CD4-positive, alpha-beta T cell treated with Interleukin-1 beta for 1 hour (primary cell): ENCODE measurements at regions not wholly inside any gene's neighbourhood (a gene's known extent, or its start where the extent isn't known, plus 50 kb on each side); places are given as distances from the start of the nearest gene placed in this dataset.
"Not testable (repeated sequence)": the region's sequence is repeated elsewhere in the genome, so short reads cannot be mapped to it uniquely, and the experiment has no call there.

ENCODE experiments used
- DNase-seq, 2 donors: peaks; one replicate each; pipeline ENCODE4 v3.0.0-alpha.2; 2020 to 2022

DNA sequence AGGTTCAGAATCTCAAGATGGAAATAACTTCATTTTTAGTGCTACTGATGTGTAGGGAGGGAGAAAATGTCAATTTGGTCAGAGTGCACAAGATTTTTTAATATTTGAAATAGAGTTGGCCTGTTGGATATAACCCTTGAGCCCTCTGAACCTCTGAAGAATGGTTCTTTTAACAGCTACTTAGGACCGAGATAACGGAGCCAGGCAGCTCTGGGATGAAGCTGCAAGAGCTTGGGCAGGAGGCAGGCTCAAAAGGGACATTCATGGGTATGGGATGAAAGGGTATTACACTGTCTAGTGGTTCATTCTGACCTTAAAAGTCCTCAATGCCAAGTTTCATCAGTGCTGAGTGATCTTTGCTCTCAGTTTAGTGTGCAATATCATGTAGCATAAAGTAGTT lies 111.4 kb upstream of the CPHXL start:
- no peak for DNase-seq

DNA sequence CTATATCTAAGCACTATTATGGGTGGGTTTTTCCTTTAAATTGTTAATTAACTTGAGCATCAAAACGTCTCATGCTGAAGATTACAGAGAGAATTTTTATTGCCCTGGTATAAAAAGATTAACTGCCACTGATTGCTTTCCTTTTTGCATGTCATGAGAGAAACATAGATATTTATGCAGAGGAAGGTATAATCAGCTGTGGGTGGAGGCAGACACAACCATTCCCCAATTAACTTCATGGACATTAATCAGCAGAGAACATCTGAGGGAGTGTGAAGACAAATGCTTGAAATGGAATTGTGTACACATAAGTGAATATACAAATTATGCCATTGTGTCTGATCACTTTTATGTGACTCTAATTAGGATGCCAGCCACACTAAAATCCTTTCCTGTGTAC lies 115.2 kb upstream of the CPHXL start:
- no peak for DNase-seq

DNA sequence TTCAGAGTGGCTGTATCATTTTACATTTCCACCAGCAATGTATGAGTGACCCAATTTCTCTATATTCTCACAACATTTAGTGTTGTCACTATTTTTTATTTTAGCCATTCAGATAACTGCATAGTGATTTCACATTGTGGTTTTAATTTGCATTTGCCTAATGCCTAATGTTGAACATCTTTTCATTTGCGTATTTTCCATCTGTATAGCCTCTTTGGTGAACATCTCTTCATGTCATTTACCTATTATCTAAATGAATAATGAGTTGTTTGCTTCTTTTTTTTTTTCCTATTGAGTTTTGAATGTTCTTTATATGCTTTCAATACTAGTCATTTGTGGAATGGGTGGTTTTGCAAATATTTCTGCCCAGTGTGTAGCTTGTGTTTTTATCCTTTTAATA lies 120.9 kb upstream of the CPHXL start:
- no peak for DNase-seq

DNA sequence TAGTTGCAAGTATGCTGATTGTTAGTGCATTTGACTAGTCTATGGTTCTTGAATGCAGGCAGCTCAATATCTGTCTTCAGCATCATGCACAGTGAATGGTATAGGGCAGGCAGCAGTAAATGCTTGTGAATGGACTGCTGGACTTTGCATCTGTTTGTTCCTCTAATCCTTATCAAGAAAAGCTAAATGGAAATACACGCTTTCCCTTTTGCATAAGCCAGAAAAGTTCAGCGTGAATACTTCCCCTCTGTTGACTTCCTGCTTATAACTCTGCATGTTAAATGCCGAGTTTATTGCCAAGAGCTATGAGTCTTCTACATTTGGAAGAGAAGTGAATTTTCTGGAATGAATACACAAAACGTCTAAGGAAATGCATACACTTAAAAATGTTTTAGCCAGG lies 127.9 kb upstream of the CPHXL start:
- no peak for DNase-seq

DNA sequence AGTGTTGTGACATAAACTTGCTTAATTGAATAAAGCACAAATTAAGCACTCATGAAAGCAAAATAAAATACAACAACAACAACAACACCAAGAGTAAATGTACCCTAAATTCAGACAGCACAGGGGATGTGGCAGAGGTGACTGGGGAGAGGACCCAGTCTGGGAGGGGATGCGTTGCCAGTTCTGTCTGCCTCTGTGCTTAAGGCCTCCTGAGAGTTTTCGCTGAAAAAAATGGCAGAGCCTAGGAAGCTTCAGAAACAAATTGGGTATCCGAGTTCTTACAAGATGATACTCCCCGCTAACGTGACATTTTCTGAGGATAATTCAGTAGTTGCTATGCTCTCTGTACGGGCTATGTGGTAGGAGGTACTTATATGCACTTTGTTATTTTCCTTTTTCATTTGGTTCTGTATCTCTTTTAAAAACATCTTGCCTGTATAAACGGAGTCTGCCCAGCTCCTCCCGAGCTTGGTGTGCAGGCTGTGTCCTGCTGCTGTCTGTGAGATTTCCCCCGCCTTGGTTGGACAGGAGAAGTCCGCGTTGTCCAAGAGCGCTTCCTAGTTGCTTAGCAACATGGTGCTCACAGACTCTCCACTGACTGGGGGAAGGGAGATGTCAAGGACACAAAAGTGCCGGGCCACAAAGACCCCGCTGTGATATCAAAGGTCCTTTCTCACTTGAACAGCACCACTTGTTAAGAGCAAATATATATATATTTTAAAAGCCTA lies 134.2 kb upstream of the CPHXL start:
- no peak for DNase-seq

DNA sequence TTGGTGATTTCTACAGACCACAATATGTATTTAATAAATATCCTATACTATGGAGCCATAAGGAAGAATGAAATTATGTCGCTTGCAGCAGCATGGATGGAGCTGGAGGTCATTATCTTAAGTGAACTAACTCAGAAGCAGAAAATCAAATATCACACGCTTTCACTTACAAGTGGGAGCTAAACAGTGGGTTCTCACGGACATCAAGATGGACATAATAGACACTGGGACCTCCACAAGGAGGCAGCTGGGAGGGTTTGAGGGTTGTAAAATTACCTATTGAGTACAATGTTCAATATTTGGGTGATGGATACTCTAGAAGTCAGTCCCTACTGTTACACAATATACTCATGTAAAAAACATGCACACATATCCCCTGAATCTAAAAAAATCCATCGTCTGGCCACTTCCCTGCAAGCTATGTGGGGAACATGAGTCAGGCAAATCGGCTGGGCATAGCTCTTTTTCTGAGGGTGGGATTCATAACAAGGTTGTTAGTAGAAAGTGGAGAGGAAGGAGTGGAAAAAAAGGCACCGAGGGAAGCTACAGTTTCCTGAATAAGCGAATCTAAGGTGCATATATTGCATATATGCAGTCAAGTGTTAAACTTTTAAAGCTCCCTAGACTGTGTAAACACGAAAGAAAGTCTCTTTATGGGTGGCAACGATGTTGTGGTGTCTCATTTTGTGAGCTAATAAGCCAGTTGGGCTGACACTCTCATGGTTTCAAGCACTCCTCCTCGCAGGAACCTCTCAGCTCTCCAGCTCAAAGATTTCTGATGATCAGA lies 135.2 kb upstream of the CPHXL start:
- no peak for DNase-seq

DNA sequence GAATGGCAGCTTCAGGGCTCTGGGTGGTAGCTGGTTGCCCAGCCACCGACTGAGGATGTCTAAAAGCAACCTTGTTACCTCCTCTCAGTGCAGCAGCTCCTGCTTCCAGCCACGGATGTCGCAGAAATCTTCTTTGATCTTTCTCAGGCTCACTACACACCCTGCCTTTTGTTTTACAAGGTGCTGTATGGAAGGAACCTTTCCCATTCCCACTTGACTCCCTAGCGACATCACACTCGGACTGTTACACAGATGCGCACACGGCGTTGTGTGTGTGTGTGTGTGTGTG lies 135.8 kb upstream of the CPHXL start:
- DNase-seq: no peak

DNA sequence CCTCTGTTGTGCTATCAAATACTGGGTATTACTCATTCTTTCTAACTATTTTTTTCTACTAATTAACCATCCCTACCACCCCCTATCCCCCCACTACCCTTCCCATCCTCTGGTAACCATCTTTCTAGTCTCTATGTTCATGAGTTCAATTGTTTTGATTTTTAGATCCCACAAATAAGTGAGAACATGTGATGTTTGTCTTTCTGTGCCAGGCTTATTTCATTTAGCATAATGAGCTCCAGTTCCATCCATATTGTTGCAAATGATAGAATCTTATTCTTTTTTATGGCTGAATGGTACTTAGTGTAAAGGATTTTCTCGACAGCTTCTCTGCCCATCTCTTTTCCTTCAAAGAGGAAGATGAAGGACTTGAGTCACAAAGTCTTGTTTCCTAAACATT lies 138.0 kb upstream of the CPHXL start:
- DNase-seq: no peak

DNA sequence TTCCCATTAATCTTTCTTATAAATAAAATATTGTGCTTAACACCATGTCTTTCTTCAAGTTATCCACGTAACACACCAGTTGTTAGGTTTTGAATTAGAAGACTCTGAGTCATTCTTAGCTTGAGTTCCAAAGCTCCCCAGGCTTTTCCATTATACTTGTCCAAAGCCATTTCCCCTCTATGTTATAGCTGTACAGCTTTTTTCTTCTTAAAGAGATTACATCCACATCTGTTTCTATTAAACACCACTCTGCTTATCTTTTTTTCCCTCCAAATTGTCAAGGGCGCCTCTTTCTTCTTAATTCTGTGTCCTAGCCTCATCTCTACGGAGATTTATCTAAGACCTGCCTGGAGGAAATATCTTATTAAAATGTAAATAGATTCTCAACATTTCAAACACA lies 139.4 kb upstream of the CPHXL start:
- no peak for DNase-seq

DNA sequence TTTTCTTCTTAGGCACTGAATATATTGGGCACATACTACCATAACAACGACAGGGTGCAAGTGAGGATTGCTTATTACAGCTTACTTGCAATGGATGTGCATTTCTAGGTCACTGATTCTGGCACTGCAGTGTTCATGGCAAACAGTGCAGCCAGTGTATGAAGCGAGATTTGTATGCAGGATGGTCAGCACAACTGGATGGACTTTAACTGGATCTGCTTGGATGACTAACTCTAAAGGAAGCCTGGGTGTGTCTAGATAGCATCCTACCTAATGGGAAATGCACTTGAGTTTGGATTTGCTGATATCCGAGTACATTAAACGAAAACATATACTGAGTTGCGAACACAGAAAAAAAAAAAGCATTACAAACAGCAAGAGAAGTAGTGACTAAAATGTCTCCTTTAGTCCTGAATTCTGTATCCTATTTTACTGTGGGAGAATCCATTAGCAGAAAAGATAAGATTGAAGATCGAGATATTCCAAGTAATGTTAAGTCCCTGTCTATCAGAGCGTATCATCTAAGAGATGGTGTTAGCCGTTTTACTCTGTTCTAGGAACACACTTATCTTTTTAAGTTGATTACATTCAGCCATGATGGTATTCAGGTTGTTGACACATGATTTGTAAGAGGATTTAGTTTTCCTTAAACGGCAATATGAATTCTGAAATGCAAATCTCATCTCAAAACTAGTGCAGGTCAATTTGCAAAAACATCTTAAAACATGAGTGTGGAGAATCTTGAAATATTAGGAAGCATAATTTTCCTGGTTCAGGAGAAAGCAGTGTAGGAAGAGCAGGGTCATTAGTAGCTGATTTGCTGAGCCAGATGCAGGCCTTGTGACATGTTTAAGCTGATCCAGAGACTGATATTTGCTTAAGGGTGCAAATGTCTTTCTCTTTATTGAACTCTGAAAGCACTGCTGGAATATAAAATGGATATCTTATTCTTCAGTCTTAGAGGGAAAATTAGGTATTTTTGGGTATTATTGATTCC lies 142.6 kb upstream of the CPHXL start:
- no peak for DNase-seq

DNA sequence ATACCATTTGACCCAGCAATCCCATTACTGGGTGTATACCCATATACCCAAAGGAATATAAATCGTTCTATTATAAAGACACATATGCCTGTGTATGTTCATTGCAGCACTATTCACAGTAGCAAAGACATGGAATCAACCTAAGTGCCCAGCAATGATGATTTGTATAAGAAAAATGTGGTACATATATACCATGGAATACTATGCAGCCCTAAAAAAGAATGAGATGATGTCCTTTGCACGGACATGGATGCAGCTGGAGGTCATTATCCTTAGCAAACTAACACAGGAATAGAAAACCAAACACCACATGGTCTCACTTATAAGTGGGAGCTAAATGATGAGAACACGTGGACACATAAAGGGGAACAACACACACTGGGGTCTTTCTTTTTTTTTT lies 155.0 kb upstream of the CPHXL start:
- DNase-seq: not testable (repeated sequence)

DNA sequence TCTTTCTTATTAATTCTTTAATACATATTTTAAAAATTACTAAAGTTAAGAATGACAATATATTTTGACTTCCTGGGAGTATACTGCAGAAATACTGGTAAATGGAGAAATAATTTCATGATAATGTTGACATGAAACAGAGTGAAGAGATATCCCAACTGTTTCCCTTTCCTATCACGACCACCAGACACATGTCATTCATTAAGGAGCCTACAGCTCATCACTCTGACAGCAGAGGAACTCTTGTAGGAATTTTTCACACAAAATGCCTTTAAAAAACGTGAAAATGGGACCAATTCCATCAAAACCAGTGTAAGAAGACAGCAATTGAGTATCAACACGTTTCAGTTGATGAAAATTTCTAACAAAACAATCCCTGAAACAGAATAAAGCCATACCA lies 172.9 kb upstream of the CPHXL start:
- no peak for DNase-seq

DNA sequence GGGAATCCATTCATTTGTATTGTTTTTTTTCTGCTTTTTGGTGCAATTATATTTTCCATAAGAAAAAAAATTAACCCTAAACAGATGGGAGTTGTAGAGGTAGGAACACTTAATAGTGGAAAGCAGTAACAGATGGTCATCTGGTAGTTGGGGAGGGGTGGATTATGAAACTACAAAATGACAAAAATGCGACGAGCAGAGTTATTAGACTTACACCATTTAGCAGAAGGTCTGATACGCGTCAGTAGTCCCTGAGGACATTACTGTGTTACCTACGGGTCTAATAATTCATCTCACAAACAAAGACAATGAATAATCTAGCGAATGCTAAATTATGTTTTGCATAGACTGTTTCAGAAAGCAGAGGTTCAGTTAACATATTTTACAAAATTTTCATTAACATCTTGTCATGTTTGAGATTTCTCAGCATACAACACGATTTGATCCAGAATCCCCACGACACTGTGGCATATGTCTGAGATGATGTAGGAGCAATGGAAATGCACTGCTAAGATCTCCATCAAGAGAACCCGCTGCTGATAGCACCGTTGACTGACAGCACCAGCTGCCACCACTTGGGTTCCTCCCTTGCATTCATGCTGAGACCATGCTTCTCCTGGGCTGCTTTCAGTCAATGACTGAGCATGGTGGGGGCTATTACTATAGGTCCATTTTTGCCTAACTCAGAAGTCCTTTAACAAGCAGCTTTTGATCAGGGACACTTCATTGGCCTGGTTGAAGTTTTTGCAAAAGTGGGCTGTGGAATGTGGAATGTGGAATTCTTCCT lies 182.2 kb upstream of the CPHXL start:
- no peak for DNase-seq

DNA sequence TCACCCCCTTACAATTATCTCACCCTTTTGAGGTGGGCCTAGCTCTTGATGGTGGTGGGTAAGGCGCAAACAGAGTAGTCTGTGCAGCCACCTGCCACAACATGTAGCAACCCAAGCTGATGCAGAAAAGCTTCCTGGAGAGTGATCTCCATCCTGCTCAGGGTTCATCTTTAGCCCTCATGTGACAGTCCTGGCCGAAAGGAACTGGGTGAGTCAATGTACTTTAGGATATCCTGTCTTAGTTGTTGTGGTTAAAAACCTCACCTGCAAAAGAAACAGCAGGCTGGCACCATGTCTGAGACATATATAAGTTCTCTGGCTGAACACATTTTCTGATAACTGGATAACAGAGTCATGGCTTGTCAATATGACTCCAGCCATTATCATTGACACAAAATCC lies 183.5 kb upstream of the CPHXL start:
- no peak for DNase-seq

DNA sequence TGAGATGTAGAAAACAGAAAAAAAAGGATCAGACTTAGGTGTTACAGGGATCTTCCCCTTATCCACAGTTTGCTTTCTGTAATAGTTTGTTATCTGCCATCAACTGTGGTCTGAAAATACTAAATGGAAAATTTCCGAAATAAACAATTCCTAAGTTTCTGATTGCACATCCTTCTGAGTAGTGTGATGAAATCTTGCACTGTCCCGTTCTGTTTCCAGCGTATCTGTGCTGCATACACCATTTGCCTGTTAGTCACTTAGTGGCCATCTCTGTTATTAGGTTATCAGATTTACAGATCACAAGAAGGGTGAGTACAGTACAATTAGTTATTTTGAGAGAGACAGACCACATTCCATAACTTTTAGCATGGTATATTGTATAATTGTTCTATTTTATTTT lies 185.6 kb upstream of the CPHXL start:
- no peak for DNase-seq

DNA sequence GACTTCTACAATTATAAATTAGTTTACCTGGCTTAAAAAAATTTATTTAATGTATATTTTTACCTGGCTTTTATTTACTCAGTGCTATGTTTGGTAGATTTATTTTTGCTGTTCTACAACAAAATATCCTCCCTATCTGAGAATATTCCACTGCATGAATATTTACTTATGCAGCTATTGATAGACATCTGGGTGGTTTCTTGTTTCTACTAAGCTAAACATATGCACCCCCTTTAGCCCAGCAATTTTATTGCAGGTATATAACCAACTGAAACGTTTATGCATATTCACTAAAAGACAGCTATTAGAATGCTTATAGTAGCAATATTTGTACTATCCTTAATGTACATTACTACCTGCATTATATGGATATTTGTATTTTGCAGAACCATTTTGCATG lies 187.7 kb upstream of the CPHXL start:
- DNase-seq: no peak

DNA sequence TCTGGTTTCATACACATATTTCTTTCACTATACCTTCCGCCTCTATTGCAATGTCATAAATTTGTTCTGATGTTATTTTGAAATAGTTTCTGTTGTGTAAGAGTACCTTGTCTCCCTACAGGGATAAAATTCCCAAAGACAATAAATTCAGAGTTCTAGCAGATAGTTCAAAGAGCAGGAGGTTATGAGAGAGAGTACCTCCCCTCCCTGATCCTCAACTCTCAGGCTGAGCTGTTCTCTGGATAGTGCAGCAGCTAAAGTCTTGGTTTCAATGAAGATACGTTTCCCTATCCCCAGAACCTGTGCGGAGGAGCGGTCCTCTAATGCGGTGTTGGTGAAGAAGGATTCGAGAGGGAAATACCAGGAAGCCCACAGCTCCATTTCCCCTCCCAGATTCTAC lies 190.2 kb upstream of the CPHXL start:
- no peak for DNase-seq

DNA sequence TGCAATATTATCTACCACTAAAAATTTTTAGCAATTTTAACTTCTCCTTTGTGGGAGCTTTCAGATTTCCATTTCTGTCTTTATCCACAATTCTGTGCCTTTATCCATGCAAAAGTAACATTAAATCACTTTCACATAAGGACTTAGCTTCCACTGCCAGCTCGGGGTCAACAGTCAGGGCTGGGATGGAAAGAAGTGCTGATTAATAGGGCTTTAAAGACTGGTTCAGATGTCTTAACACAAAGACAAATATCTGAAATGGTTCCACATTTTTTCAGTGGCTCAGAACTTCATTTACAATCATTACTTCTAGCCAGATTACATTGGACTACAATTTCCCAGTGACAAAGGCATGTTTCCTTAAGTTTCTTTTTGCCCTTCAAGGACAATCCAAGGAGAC lies 191.8 kb upstream of the CPHXL start:
- DNase-seq: no peak

DNA sequence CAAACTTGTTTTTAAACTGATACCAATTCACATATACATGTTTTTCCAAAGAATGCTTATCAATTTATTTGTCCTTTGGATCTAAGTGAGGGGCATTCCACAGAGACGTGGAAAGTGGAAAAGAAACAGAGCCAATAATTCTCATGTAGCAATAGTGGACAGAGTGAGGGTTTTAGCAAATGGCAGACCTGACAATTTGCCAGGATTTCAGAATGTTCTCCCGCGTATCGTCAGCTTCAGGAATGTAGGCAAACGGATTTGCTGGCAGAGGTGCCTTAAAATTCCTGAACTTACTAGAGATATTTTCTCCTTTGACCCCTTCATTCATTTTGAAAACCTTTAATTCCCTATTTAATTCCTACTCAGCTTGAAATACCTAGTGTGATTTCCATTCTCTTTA lies 193.4 kb upstream of the CPHXL start:
- no peak for DNase-seq

DNA sequence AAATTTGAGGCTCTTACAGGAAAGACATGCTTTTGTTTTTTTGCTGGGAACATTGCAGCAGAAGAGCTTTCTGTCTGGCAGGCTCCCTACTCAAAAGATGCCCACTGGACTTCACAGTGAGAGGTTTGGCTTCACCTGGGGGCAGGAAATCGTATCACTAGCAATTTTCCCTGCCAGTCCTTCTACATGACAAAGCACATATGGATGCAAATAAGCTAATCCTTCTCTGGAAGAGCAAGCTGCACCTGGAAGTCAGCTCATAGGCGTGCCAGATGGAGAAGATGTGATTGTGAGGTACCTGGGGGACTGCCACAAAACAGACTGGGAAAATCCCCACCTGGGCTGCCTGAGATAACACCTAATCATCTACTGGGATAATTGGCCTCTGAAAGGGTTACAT lies 195.0 kb upstream of the CPHXL start:
- no peak for DNase-seq

DNA sequence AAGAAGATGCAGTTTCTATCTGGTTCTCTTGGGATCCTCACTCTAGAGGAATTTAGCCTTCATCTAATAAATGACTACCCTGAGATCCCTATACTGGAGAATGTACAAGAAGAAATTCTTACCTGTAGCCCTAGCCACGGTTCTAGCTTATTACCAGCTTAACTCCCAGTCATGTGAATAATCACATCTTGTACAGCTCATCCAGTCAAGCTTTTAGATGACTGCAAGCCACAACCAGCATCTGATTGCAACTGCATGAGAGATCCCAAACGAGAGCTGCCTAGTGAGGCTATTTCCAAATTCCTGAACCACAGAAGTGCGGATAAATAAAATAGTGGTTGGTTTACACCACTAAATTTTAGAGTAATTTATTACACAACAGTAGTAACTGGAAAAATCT lies 196.0 kb upstream of the CPHXL start:
- DNase-seq: no peak

DNA sequence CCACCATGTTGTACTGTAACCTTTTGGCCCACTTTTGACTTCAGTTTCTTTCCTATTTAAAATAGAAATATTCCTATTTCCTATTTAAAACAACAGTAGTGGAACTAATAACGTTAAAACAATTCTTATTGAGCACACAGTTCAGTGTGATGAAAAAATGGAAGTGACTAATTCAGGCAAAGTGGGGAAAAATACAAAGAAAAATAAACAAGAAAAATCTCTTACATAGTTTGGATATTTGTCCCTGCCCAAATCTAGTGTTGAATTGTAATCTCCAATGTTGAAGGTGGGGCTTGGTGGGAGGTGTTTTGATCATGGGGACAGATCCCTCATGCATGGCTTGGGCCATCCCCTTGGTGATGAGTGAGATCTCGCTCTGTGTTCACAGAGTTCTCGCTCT lies 198.1 kb upstream of the CPHXL start:
- no peak for DNase-seq

DNA sequence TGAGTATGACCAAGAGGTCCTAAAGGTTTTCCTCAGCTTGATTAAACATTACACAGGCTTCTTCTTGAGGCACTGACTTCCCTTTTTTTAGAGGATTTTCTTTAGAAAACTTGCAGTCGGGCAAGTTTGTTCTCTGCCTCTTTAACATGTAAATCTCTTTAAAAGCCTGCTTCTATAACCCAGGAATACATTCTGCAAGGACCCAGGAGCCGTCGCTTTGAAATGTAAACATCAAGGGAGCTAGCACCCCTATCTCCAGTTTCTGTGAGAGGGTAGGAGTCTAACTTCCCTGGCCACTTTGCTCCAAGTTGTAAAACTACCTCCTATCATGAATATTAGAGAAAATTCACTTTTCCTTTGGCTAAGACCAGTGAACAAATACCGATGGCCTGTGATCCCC lies 201.5 kb upstream of the CPHXL start:
- DNase-seq: no peak
